HG02642 (cell line): ENCODE measurements at regions not wholly inside any gene's neighbourhood (a gene's known extent, or its start where the extent isn't known, plus 50 kb on each side); places are given as distances from the start of the nearest gene placed in this dataset.
"Not testable (repeated sequence)": the region's sequence is repeated elsewhere in the genome, so short reads cannot be mapped to it uniquely, and the experiment has no call there.

Experiments used
- ATAC-seq: cut with Tn5 transposase; IDR thresholded peaks from one replicate; pipeline ENCODE4 v1.9.1; 2021; ENCODE audit warnings: mild to moderate bottlenecking; ENCODE audit not compliant: unreplicated experiment, poor library complexity

GRCh38 chr16:58937661-58938060, 203.5 kb upstream of the GOT2 start:
- ATAC-seq, result no peak

- ATAC-seq, result no peak
Observed at GRCh38 chr16:58933186-58933585, 199.1 kb upstream of the GOT2 start.

GRCh38 chr16:58931436-58931835, 197.3 kb upstream of the GOT2 start:
- ATAC-seq, result no peak

GRCh38 chr16:58923094-58923493, 189.0 kb upstream of the GOT2 start:
- no peak for ATAC-seq

GRCh38 chr16:58913456-58913855, 179.3 kb upstream of the GOT2 start:
- no peak for ATAC-seq

- ATAC-seq, result no peak
Observed at GRCh38 chr16:58912571-58912970, 178.5 kb upstream of the GOT2 start.

- ATAC-seq, result no peak
Observed at GRCh38 chr16:58906981-58907715, 173.0 kb upstream of the GOT2 start.

- ATAC-seq, result no peak
Observed at GRCh38 chr16:58904291-58904690, 170.2 kb upstream of the GOT2 start.

- no peak for ATAC-seq
Observed at GRCh38 chr16:58889516-58889915, 155.4 kb upstream of the GOT2 start.

GRCh38 chr16:58885528-58886170, 151.5 kb upstream of the GOT2 start:
- peak; percentile 63 for ATAC-seq

GRCh38 chr16:58884141-58884540, 150.0 kb upstream of the GOT2 start:
- ATAC-seq, result no peak

- no peak for ATAC-seq
Observed at GRCh38 chr16:58883131-58883530, 149.0 kb upstream of the GOT2 start.

GRCh38 chr16:58882292-58882691, 148.2 kb upstream of the GOT2 start:
- peak; percentile 92 for ATAC-seq

- not testable (repeated sequence) for ATAC-seq
Observed at GRCh38 chr16:58878641-58879040, 144.5 kb upstream of the GOT2 start.

- no peak for ATAC-seq
Observed at GRCh38 chr16:58866935-58867334, 132.8 kb upstream of the GOT2 start.

- ATAC-seq, result no peak
Observed at GRCh38 chr16:58863761-58864160, 129.6 kb upstream of the GOT2 start.

- ATAC-seq, result no peak
Observed at GRCh38 chr16:58863042-58863441, 128.9 kb upstream of the GOT2 start.

GRCh38 chr16:58862334-58863021, 128.4 kb upstream of the GOT2 start:
- ATAC-seq, result no peak

- no peak for ATAC-seq
Observed at GRCh38 chr16:58859958-58860669, 126.0 kb upstream of the GOT2 start.

- not testable (repeated sequence) for ATAC-seq
Observed at GRCh38 chr16:58858577-58858976, 124.5 kb upstream of the GOT2 start.
